HG02798 (cell line): ENCODE measurements at regions not wholly inside any gene's neighbourhood (a gene's known extent, or its start where the extent isn't known, plus 50 kb on each side); places are given as distances from the start of the nearest gene placed in this dataset.

ENCODE experiments used
- ATAC-seq: cut with Tn5 transposase; IDR thresholded peaks from one replicate; pipeline ENCODE4 v1.9.1; 2021; ENCODE audit warnings: mild to moderate bottlenecking; ENCODE audit not compliant: unreplicated experiment, poor library complexity

DNA sequence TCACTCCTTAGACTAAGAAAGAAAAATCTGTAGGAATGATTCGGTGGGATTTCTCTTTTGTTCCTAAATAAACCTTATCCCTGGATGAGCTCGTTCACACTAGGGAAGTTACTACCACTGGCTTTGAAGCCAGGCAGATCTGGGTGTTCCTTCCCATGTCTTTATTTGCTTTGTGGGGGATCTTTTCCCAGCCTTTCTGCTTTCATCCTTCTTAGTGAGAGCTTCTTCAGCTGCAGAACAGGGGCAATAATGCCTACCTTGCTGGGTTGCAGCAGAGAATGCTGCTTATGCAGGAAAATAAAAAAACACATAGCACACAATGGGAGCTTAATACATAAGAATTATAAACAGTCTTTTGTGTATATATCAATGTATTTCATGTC, 292.1 kb downstream of the SOX11 start:
- ATAC-seq, result no peak

DNA sequence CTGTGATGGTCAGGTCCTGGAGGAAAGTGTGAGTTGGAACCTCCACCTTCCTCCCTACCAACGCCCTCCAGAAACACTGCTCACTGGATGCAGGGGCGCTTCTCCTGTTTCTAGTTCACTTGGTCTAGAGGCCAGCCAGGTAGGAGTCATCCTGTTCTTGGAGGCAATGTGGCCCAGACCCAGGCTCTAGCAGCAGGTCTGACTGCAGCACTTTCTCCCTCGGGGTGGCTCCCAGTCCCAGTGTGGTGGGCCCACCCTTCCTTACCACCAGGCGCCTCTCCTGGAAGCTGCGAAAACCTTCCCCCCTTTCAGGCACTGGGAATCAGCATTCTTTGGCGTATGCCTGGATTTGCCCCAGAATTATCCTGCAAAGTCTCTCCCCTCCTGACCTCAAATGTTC, 292.8 kb downstream of the SOX11 start:
- no peak for ATAC-seq

DNA sequence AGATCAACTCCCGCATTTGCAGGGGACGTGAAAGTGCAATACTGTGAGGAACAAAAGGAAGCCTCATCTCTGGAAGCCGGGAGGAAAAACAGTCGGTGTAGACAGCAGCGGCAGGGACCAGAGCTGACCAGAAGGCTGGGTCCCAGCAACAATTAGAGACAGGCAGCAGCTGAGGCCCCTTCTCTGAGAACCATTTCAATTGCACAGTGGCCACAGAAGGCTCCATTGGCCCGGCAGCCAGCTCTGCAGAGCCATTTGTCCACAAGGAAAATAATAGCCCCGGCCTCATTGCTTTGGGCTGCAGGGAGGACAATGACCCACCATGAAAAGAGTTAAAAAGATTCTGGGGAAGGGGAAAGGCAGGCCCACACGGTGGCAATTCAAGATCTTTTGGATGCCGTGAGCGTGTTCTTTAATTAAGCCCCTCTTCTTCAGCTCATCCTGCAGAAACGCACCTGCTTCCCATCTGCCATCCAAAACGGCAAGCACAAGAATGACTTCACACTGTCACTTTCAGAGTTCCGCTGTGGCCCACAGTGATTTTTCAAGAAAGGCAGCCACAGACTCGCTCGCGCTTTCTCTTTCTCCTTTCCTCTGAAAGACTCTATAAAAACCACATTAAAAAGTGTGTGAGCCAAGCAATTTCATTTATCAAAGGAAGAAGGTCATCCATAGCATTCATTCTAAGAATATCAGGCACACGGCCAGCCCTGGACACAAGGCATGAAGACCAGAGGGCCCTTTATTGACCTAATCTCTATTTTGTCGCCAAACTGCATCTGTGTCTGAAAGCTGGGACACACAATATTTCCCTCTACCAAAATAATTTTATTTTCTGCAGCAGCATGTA, 293.6 kb downstream of the SOX11 start:
- ATAC-seq, result no peak

DNA sequence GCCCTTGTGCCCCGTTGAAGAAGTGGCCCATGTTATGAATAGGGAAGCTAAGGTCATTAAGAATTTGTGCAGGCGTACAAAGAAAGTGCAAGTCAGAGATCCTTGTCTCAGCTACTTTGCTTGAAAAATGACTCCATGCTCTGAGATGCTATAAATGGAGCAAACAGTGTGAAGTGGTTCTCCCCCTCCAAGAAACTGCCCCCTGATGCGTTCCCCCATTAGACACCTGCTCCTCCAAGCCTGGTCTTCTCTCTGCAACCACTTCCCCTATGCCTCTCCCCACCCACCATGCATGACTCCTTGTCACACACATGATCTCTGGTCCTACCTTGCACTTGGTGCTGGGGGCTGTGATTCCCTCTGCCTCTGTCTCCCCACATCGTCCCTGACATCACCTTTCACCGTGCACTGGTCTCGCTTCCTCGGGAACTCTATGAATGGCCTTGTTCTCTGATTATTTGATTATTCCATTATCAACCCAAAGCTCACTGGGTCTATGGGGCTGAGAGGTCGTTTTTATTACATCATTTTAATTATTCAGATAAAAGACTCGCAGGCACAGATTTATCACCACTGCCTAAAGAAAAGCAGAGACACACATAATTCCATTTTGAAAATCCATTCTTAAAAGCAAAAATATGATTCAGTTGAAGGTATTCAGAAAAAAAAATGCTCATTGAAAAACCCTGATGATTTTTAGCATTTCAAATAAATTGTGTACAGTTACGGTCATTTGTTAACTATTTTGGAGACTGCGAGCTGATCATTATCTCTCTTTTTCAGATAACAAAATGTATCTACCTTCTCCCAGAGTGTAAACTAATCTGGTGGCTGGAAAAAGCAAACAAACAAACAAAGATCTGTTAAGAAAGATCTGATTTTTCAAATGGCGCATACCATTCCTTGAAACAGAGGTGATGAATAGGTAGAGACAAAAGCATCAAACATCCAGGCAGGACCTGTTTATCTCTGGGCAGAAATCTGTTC, 294.9 kb downstream of the SOX11 start:
- no peak for ATAC-seq

DNA sequence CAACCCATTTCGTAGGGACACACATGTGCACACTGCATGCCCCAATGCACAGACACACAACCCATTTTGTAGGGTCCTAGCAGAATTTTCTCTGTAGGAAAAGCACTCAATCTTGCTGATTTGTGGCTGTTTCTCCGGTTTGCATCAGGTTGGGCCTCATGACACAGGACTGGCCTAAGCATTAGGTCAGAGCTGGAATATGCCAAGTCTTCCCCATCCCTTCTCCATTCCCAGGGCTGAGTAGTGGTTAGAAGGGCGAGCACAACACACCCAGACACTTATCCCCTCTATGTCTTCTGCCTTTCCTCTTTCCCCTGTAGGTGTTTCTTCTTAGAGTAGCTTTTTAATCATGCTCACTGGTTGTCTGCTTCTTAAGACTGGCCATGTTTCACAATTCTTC, 295.9 kb downstream of the SOX11 start:
- no peak for ATAC-seq

DNA sequence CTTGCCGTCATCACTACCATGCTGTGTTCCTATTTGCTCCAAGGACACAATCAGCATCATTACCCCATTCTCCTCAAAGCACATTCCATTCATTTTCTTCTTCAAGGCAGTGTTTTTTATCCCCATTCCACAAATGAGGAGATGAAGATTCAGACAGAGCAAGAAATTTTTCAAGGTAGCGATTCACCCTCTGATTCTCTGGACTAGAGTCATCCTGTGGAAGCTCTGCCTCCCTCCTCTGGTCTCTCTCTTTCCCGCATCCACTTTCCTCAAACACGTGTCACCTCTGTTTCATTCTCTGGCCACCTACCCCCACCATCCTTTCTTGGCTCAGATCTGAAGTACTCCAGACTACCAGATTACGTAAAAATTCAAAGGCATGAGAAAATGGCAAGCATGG, 297.9 kb downstream of the SOX11 start:
- ATAC-seq, result no peak

DNA sequence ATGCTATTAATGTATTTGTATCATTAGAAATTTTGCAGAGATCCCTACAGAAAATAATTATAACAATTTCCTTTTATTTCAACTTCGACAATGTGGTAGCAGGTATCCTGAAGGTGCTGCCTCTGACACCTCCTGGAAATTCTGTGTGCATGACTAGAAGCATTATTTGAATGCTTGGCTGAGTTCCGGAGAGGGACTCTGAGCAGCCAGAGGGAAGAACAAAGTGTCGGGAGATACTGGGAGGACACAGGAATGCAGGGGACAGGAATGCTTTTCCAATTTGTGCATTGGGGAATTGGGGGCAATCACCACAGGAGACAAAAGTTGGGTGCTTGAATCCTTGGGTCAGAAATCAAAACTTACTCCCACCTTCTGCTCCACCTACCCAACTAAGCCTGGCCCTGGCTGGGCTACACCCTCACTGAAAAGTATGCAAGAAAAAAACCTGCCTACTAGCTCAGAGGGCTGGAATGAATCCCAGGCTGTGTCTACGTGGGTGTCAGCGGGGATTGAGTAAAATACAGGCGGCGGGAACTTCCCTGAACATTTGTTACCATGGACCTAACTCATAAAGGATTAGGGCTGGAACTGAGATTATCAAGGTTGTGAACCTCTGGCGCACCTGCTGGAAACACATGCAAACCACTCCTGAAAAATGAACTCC, 299.3 kb downstream of the SOX11 start:
- no peak for ATAC-seq

DNA sequence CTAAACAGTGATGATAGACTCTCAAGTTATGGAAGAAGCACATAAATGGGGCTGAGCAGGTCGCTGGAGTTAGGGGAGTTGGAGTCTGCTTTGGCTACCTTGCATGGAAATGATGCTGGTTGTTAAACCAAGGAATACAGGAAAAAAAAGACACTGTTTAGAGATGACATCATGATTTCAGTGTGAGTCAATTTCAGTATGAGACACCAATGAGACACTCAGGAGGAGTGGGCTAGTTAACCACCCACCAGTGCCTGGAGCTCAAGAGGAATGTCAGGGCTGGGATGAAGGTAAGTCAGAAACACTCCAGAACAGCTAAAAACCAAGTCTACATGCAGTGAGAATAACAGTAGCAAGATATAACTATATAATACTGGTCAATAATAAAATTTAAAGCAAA, 303.6 kb downstream of the SOX11 start:
- ATAC-seq, result no peak

DNA sequence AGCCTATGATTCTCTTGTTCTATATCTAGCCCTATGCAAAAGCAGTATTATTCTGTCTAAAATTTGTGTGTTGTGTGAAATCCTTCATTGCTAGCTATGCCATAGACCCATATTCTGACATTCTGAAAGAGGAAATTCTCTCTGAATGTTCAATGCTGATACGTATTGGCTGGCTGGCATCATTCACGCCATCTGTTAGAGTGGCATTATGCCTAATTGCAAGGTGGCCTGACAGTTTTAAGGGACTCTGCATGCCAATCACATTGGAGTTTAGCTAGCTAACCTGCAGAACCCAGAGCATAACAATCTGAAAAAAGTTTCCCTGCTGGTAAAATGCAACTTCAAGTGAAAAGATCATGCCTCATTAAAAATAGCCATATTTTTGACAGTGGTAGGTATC, 316.0 kb downstream of the SOX11 start:
- no peak for ATAC-seq

DNA sequence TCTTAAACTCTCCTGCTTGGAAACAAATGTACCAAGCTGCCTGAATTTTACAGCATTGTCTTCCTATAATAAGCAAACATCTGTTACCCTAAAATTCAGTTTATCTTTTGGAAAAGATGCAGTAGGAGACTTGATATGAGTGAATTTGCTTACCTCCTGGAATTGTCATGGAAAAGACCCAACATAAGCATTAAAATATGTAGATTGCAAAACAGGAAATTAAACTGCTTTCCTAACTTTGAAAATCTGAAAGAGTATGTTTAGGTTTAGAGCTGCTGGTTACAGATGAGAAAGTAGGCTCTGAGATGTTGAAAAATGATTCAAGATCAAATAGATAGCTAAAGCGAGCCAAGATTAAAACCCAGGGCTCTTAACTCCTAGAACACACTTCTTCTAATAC, 316.5 kb downstream of the SOX11 start:
- ATAC-seq, result no peak

DNA sequence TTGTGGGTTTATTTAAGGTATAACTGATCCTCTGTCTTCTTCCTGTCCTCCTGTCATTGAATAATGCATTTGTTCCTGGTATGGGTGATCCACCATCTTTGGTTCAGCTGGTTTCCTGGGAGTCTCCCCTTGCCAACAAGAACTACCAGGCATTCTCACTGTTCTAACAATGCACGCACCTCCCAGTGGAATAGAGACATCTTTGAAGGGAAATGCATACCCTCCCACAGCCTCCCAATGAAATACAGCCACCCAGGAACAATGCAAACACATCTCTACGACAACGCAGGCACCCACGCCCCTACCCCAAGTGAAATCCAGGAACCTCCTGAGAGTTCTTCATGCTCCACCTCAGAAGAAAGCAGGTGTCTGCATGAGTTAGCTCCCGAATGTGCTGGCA, 318.0 kb downstream of the SOX11 start:
- ATAC-seq, result no peak

DNA sequence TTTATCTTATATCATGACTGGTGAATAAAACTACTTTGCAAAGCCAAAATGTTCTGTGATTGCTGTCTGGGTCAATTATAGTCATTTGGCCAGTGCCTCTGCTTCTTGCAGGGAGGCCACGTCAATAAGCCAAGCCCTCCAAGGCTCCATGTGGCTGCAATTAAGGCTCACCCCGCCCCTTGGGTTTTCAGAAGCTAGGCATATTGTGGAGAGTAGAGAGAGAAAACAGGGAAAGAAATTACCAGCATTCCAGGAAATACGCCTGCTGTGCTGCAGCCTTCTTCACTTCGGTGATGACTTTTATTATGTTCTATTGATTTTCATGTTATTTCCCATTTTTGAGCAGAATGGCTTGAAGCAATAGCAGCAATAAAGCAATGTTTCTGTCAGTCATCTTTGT, 319.7 kb downstream of the SOX11 start:
- no peak for ATAC-seq

DNA sequence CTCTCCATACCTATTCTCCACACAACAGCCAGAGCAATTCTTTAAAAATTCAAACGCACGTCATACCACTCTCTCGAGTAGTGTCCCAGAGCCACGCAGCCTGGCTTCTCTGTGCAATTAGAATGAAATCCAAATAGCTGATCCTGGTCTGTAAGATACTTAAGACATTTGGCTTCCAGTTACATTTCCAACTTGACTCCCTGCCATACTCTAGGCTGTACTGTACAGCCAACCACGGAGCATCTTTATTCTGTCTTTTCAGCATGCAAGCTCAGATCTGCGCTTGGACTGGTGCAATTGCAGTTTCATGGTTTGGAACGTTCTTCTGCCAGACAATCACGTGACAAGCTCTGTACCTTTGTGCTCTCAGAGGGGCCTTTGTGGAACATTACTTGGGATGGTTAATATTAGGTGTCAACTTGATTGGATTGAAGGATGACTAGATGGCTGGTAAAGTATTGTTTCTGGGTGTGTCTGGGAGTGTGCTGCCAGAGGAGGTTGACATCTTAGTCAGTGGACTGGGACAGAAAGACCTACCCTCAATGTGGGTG, 325.6 kb downstream of the SOX11 start:
- ATAC-seq, result no peak

DNA sequence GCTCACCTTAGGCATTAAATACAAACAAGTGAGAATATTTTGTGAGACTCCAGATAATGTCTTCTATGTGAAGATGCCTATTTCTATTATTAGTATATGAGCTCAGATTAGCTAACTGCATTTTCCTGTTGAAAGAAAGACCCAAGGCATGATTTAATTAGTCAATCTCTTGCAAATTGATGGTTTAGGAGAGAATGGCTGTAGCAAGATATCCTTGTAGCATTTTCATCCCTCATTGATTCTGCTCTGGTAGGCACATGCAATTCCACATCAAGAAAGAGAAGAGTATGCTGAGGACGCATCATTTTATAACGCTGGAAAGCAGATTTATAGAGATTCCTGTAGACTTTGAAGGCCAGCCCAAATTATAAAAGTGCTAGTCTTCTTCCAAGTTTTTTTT, 332.0 kb downstream of the SOX11 start:
- no peak for ATAC-seq

DNA sequence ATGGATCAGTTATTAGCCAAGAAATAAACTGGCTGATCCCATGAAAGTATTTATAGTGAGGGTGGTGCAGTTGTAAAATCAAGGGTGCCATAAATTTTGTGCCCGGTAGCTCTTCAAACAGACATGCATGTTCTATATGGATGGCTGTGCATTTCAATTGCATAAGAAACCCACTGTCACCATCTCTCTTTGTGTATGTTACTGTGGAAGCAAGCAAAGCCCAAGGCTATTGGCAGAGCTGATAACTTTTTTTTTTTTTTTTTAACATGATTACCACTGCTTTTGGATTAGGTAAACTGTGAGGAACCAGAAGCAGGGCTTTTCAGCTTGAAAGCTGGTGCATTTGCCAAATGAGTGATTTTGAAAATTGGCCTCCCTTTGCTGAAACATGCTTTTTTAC, 332.6 kb downstream of the SOX11 start:
- no peak for ATAC-seq

DNA sequence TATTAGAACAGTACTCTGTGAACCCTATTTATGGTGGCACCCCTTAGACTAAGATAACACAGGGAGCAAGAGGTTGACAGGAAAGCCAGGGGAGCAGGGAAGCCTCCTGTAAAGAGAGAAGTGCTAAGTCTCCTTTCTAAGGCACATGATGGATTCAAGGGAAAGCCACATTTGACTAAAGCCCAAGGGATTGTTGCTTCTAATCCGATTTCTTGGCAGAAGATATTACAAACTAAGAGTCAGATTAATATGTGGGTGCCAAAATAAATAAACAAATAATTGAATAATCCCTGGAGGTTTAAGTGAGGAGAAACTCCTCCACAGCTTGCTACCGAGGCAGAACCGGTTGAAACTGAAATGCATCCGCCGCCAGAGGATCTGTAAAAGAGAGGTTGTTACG, 333.2 kb downstream of the SOX11 start:
- no peak for ATAC-seq

DNA sequence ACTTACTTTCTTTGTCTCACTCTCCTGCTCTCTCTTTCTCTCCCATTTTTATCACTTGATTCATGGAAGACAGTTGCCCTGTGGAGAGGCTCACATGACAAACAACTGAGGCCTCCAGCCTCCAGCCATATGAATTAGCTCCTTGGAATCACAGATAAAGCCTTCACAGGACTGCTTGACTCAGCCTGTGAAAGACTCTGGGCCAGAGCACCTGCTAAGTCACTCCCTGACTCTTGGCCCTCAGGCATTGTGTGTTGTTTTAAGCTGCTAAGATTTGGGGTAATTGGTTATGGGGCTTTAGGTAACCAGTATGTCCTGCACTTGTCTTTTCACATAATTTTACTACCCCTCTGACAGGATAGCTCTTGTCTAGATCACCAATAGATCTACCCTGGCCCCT, 334.9 kb downstream of the SOX11 start:
- no peak for ATAC-seq

DNA sequence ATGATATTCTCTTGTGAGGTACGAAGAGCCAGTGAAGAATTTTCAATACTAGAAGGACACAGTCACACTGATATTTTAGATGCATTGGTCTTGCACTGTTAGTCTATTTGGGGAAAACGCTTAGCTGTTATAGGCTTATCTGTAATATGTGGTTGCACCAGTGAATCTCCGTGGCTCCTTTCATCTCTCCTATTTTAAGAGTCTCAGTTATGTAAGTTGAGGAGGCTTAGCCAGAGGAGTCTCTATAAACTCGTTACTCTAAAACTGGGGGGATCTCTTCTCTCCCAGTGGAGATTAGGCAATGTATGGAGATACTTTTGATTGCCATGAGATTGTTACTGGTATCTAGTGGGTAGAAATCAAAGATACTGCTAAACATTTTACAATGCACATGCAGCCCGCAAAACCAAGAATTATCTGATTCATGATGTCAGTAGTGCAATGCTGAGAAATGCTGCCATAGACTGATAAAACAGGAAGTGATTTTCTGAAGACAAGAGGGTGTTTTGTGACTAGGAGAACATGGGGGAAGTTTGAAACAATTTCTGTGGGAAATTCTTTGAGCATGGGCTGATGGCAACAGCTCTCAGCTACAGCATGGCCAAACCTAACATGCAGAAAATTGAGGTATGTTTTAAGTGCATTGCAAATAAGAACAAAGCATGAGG, 339.1 kb downstream of the SOX11 start:
- ATAC-seq, result no peak

DNA sequence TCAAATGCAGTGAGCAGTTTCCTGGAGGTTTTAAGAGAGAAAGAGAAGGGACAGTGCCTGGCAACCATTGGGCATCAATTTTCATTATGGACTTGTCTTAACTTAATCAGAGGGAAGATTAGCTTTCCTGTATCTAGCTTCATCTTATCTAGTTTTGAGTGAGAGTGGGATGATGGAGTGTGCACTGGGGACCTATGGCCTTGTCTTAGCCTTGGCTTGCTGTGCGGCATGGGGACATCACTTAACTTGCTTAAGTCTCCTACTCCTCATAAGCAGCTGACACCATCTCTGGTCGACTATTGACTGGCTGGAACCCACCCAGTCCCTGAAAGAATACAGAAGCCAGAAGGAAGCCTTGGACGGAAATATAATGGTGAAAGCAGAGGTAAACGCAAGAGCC, 344.0 kb downstream of the SOX11 start:
- ATAC-seq, result no peak

DNA sequence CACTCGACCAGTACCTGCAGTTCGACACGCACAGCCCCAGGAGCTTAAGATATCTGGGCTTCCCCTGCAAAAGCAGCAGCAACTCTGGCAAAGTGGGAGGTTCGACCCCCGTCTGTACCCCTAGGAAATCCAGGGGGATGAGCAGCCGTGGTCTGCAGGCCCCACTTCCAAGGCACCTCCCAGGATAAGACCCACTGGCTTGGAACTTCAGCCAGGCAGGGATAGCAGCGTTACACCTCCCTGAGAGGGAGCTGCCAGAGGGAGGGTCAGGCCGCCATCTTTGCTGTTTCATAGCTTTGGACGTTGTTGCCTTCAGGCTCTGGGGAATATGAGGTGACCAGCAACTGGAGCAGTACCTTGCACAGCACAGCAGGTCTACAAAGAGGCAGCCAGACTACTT, 351.1 kb downstream of the SOX11 start:
- no peak for ATAC-seq
